OCI-LY1 (cell line): ENCODE measurements at regions not wholly inside any gene's neighbourhood (a gene's known extent, or its start where the extent isn't known, plus 50 kb on each side); places are given as distances from the start of the nearest gene placed in this dataset.

Source experiments
- CTCF ChIP-seq: fragments of 200-600 bp; sonication (generic), shearing (Covaris generic); IDR thresholded peaks from 2 replicates; pipeline ENCODE4 v1.5.1; 2017; ENCODE audit warnings: mild to moderate bottlenecking, antibody characterized with exemption, low read length, moderate library complexity, mixed read lengths
- EZH2 ChIP-seq: fragments of 200-600 bp; sonication (generic), shearing (Covaris generic); IDR thresholded peaks from 2 replicates; pipeline ENCODE4 v1.8.0; 2017; ENCODE audit warnings: borderline replicate concordance, mixed run types, mild to moderate bottlenecking, antibody characterized with exemption, low read length, moderate library complexity, mixed read lengths

GRCh38 chr5:81895307-81895706 lies 76.5 kb upstream of the ATG10 start:
- TF ChIP-seq CTCF: no peak
- no peak for TF ChIP-seq EZH2
